SK-N-SH (cell line): ENCODE measurements at regions not wholly inside any gene's neighbourhood (a gene's known extent, or its start where the extent isn't known, plus 50 kb on each side); places are given as distances from the start of the nearest gene placed in this dataset.

Experiments used
- CTCF ChIA-PET: fragments of 300-600, 350-600 bp; formaldehyde crosslinking; extraction: SDS; loops from one replicate; lab custom pipeline; 2021; lab: Yijun Ruan, JAX
- POLR2A ChIA-PET: fragments of 350-600 bp; sonication (Branson Sonifier 250); formaldehyde crosslinking; extraction: SDS; loops from one replicate; lab custom pipeline; 2020; ENCODE audit warnings: antibody characterized with exemption, inconsistent platforms; lab: Yijun Ruan, JAX
- DNase-seq: peaks from one replicate; pipeline ENCODE4 v3.0.0; 2012
- H2AFZ ChIP-seq: fragments of 200-600 bp; sonication (generic); 2 replicates; pipeline ENCODE4 v1.8.1; 2016; ENCODE audit warnings: antibody characterized with exemption, mild to moderate bottlenecking, low read depth
- H3F3A ChIP-seq: fragments of 200-600 bp; sonication (generic); replicated peaks from 2 replicates; pipeline ENCODE3; 2016; ENCODE audit warnings: antibody characterized with exemption, mild to moderate bottlenecking; ENCODE audit not compliant: insufficient read depth
- H3K27ac ChIP-seq, 2 experiments: fragments of 200-500 bp in 1 of 2; fragments of 200-600 bp in 1 of 2; sonication (Bioruptor generic) in 1 of 2; sonication (generic), shearing (Covaris generic) in 1 of 2; 2 replicates each; pipeline versions ENCODE4 v1.5.1 to v1.6.1; 2014 to 2016; ENCODE audit warnings: low read depth in 2 of 2, inconsistent platforms in 1 of 2, low read length in 1 of 2, mild to moderate bottlenecking in 1 of 2, mixed read lengths in 1 of 2
- H3K27me3 ChIP-seq: fragments of 200-600 bp; sonication (generic), shearing (Covaris generic); 2 replicates; pipeline ENCODE4 v1.6.1; 2016; ENCODE audit warnings: mixed run types; ENCODE audit not compliant: insufficient read depth
- H3K36me3 ChIP-seq, 2 experiments: fragments of 200-500 bp in 1 of 2; fragments of 200-600 bp in 1 of 2; sonication (Bioruptor generic) in 1 of 2; sonication (generic) in 1 of 2; replicated peaks in 1 of 2; 2 replicates each; pipeline versions ENCODE3 to v1.5.1; 2014 to 2016; ENCODE audit warnings: low read length in 1 of 2, mild to moderate bottlenecking in 1 of 2; ENCODE audit not compliant: insufficient read depth in 2 of 2, control insufficient read depth in 1 of 2
- H3K4me1 ChIP-seq, 2 experiments: fragments of 200-500 bp in 1 of 2; fragments of 200-600 bp in 1 of 2; sonication (Bioruptor generic) in 1 of 2; sonication (generic), shearing (Covaris generic) in 1 of 2; 2 replicates each; pipeline versions ENCODE4 v1.5.1 to v1.6.1; 2014 to 2016; ENCODE audit warnings: low read depth in 1 of 2, low read length in 1 of 2, mixed run types in 1 of 2; ENCODE audit not compliant: insufficient read depth in 2 of 2, control insufficient read depth in 1 of 2
- H3K4me2 ChIP-seq: fragments of 200-600 bp; sonication (generic), shearing (Covaris generic); 2 replicates; pipeline ENCODE4 v1.6.1; 2017; ENCODE audit warnings: mixed run types
- H3K4me3 ChIP-seq, 2 experiments: fragments of 200-500 bp in 1 of 2; fragments of 200-600 bp in 1 of 2; sonication (Bioruptor generic) in 1 of 2; sonication (generic), shearing (Covaris generic) in 1 of 2; 2 replicates each; pipeline versions ENCODE4 v1.5.1 to v1.8.1; 2014 to 2016; ENCODE audit warnings: low read depth in 2 of 2, inconsistent platforms in 1 of 2, low read length in 1 of 2, mild to moderate bottlenecking in 1 of 2, mixed read lengths in 1 of 2, moderate library complexity in 1 of 2
- H3K79me2 ChIP-seq: fragments of 200-600 bp; sonication (generic); 2 replicates; pipeline ENCODE4 v1.8.1; 2017; ENCODE audit warnings: mild to moderate bottlenecking; ENCODE audit not compliant: insufficient read depth
- H3K9ac ChIP-seq: fragments of 200-600 bp; sonication (generic); 2 replicates; pipeline ENCODE4 v1.6.1; 2017; ENCODE audit warnings: mixed run types
- H3K9me2 ChIP-seq: fragments of 200-600 bp; sonication (generic); 2 replicates; pipeline ENCODE4 v1.6.1; 2017; ENCODE audit warnings: mixed run types
- H3K9me3 ChIP-seq: fragments of 200-600 bp; sonication (generic); 2 replicates; pipeline ENCODE4 v1.6.1; 2017; ENCODE audit warnings: mixed run types, mild to moderate bottlenecking, moderate library complexity
- H4K20me1 ChIP-seq: fragments of 200-600 bp; sonication (generic); 2 replicates; pipeline ENCODE4 v1.6.1; 2017; ENCODE audit warnings: mild to moderate bottlenecking, mixed run types; ENCODE audit not compliant: insufficient read depth
- CHD2 ChIP-seq: fragments of 150-350 bp; IDR thresholded peaks from 2 replicates; pipeline ENCODE4 v1.6.1; 2018; ENCODE audit warnings: low read length; ENCODE audit not compliant: partially characterized antibody
- EP300 ChIP-seq, 2 experiments: IDR thresholded peaks; 2 replicates each; pipeline versions ENCODE4 v1.4.0 to v1.6.1; 2012; ENCODE audit warnings: borderline replicate concordance in 1 of 2, low read depth in 1 of 2, low read length in 1 of 2
- EZH2phosphoT487 ChIP-seq: fragments of 200-600 bp; sonication (generic); IDR thresholded peaks from 2 replicates; pipeline ENCODE4 v1.6.1; 2017; ENCODE audit warnings: low read depth, mixed run types, mild to moderate bottlenecking, antibody characterized with exemption, moderate library complexity, borderline replicate concordance
- FOSL2 ChIP-seq: IDR thresholded peaks from 2 replicates; pipeline ENCODE4 v1.4.0; 2012; ENCODE audit warnings: low read depth, mild to moderate bottlenecking, moderate library complexity, borderline replicate concordance
- FOXM1 ChIP-seq: IDR thresholded peaks from 2 replicates; pipeline ENCODE4 v1.4.0; 2012; ENCODE audit warnings: low read depth, mild to moderate bottlenecking
- GABPA ChIP-seq: IDR thresholded peaks from 2 replicates; pipeline ENCODE4 v1.4.0; 2012; ENCODE audit warnings: low read depth, mild to moderate bottlenecking
- IRF3 ChIP-seq: fragments of 150-350 bp; IDR thresholded peaks from 2 replicates; pipeline ENCODE4 v1.6.1; 2016; ENCODE audit warnings: mild to moderate bottlenecking, low read depth, low read length
- JUND ChIP-seq: IDR thresholded peaks from 2 replicates; pipeline ENCODE4 v1.4.0; 2012
- MAX ChIP-seq: IDR thresholded peaks from 2 replicates; pipeline ENCODE4 v1.4.0; 2012; ENCODE audit warnings: low read depth
- MEF2A ChIP-seq: IDR thresholded peaks from 2 replicates; pipeline ENCODE4 v1.4.0; 2012; ENCODE audit warnings: low read depth, borderline replicate concordance
- NFIC ChIP-seq: IDR thresholded peaks from 2 replicates; pipeline ENCODE4 v1.4.0; 2012; ENCODE audit warnings: borderline replicate concordance
- NRF1 ChIP-seq: IDR thresholded peaks from 2 replicates; pipeline ENCODE4 v1.6.1; 2012; ENCODE audit warnings: low read depth, mild to moderate bottlenecking, low read length
- RCOR1 ChIP-seq: fragments of 150-350 bp; IDR thresholded peaks from 2 replicates; pipeline ENCODE4 v1.6.1; 2017; ENCODE audit warnings: antibody characterized with exemption, low read length
- REST ChIP-seq: IDR thresholded peaks from 2 replicates; pipeline ENCODE4 v1.6.1; 2012; ENCODE audit warnings: mild to moderate bottlenecking, low read depth, low read length, moderate library complexity
- RFX5 ChIP-seq: IDR thresholded peaks from 2 replicates; pipeline ENCODE4 v1.6.1; 2012; ENCODE audit warnings: mild to moderate bottlenecking, improper control_type of control experiment, low read length
- SMC3 ChIP-seq: IDR thresholded peaks from 2 replicates; pipeline ENCODE4 v1.6.1; 2012; ENCODE audit warnings: low read depth, low read length, improper control_type of control experiment
- TAF1 ChIP-seq: IDR thresholded peaks from 2 replicates; pipeline ENCODE4 v1.6.1; 2012; ENCODE audit warnings: low read depth, mild to moderate bottlenecking, low read length, moderate library complexity, borderline replicate concordance
- TEAD4 ChIP-seq: IDR thresholded peaks from 2 replicates; pipeline ENCODE4 v1.4.0; 2012; ENCODE audit warnings: mild to moderate bottlenecking, borderline replicate concordance; ENCODE audit not compliant: insufficient read depth
- YY1 ChIP-seq: IDR thresholded peaks from 2 replicates; pipeline ENCODE4 v1.4.0; 2012; ENCODE audit warnings: low read depth, mild to moderate bottlenecking
- ZBTB33 ChIP-seq: IDR thresholded peaks from 2 replicates; pipeline ENCODE4 v1.4.0; 2012; ENCODE audit warnings: low read depth, borderline replicate concordance
- WGBS: methylation state at CpG from one replicate; pipeline ENCODE4 v1.1.6; 2017; ENCODE audit warnings: low lambda C conversion rate; 5-methylcytosine and 5-hydroxymethylcytosine counted together

GRCh38 chr10:4514445-4515108 is 311.4 kb upstream of the AKR1E2 start:
- no peak overlapping the region for H3K4me2 ChIP-seq
- no peak overlapping the region for H3K27ac ChIP-seq
- H2AFZ ChIP-seq, result no peak overlapping the region
- ChIA-PET CTCF (no interaction called here), POLR2A (no interaction called here)
- no peak overlapping the region for H3K9ac ChIP-seq
- H4K20me1 ChIP-seq, result no peaks in the 10 kb centered on the region
- H3K36me3 ChIP-seq, result no peaks in the 10 kb centered on the region
- WGBS, result 96% methylated on average over 19 of the region's 19 CpGs
- H3K9me3 ChIP-seq, result no peaks in the 10 kb centered on the region
- H3F3A ChIP-seq, result no peaks in the 10 kb centered on the region
- no peak for DNase-seq
- H3K9me2 ChIP-seq, result no peaks in the 10 kb centered on the region
- H3K79me2 ChIP-seq, result no peaks in the 10 kb centered on the region
- no peak for TF ChIP-seq NFIC
- no peak for TF ChIP-seq EZH2phosphoT487
- no peak for TF ChIP-seq MAX
- TF ChIP-seq RFX5, result no peak
- TF ChIP-seq FOXM1, result no peak
- no peak for TF ChIP-seq IRF3
- TF ChIP-seq CHD2, result no peak
- TF ChIP-seq MEF2A, result no peak
- TF ChIP-seq ZBTB33, result no peak
- TF ChIP-seq NRF1, result no peak
- TF ChIP-seq JUND, result no peak
- TF ChIP-seq TEAD4, result no peak
- TF ChIP-seq RCOR1, result no peak
- no peak for TF ChIP-seq EP300 (IDR thresholded peaks at IDR 0.05; ENCODE audit: borderline replicate concordance in 1 of 2, low read depth in 1 of 2, low read length in 1 of 2)
- TF ChIP-seq YY1, result no peak
- TF ChIP-seq FOSL2, result no peak
- TF ChIP-seq TAF1, result no peak
- no peak for TF ChIP-seq REST
- no peak for TF ChIP-seq GABPA
- TF ChIP-seq SMC3, result no peak
- no peaks in the 10 kb centered on the region for H3K27me3 ChIP-seq
- peaks cover 0 to 3% of the 10 kb centered on the region in 2 experiments; a peak in 2 of 4 replicates for H3K4me1 ChIP-seq
- H3K4me3 ChIP-seq, result no peak overlapping the region
